ENCODE measurements at regions not wholly inside any gene's neighbourhood (a gene's known extent, or its start where the extent isn't known, plus 50 kb on each side); places are given as distances from the start of the nearest gene placed in this dataset.
A peak's percentile ranks its signal among the peaks of the same experiment; 100 is the strongest.

DNA sequence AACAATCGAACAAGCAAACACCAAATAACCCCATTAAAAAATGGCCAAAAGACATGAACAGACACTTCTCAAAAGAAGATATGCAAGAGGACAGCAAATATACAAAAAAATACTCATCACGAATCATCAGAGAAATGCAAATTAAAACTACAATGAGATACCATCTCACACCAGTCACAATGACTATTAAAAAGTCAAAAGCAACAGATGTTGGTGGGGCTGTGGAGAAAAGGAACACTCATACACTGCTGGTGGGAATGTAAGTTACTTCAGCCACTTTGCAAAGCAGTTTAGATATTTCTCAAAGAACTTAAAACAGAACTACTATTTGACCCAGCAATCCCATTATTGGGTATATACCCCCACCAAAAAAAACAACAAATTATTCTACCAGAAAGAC lies 51.3 kb upstream of the FLI1 start:
- TF ChIP-seq SNAI2 (CRISPR knock-in tag; IDR thresholded peaks at IDR 0.05) = no peak
- no peak for TF ChIP-seq GLIS3 (CRISPR knock-in tag; IDR thresholded peaks at IDR 0.05)
- no peak for TF ChIP-seq ZNF8 (CRISPR knock-in tag; IDR thresholded peaks at IDR 0.05)
- TF ChIP-seq TOX (CRISPR knock-in tag; IDR thresholded peaks at IDR 0.05; ENCODE audit: borderline replicate concordance) = no peak
- TF ChIP-seq OSR1 (CRISPR knock-in tag; IDR thresholded peaks at IDR 0.05) = no peak
- TF ChIP-seq, protein P1, sequence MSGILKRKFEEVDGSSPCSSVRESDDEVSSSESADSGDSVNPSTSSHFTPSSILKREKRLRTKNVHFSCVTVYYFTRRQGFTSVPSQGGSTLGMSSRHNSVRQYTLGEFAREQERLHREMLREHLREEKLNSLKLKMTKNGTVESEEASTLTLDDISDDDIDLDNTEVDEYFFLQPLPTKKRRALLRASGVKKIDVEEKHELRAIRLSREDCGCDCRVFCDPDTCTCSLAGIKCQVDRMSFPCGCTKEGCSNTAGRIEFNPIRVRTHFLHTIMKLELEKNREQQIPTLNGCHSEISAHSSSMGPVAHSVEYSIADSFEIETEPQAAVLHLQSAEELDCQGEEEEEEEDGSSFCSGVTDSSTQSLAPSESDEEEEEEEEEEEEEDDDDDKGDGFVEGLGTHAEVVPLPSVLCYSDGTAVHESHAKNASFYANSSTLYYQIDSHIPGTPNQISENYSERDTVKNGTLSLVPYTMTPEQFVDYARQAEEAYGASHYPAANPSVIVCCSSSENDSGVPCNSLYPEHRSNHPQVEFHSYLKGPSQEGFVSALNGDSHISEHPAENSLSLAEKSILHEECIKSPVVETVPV (CRISPR knock-in tag; IDR thresholded peaks at IDR 0.05) = no peak
- TF ChIP-seq, protein P2, sequence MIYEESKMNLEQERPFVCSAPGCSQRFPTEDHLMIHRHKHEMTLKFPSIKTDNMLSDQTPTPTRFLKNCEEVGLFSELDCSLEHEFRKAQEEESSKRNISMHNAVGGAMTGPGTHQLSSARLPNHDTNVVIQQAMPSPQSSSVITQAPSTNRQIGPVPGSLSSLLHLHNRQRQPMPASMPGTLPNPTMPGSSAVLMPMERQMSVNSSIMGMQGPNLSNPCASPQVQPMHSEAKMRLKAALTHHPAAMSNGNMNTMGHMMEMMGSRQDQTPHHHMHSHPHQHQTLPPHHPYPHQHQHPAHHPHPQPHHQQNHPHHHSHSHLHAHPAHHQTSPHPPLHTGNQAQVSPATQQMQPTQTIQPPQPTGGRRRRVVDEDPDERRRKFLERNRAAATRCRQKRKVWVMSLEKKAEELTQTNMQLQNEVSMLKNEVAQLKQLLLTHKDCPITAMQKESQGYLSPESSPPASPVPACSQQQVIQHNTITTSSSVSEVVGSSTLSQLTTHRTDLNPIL (CRISPR knock-in tag; IDR thresholded peaks at IDR 0.05; ENCODE audit: low read depth) = no peak
- TF ChIP-seq ESRRG (CRISPR knock-in tag; IDR thresholded peaks at IDR 0.05) = no peak
- TF ChIP-seq, protein P3, sequence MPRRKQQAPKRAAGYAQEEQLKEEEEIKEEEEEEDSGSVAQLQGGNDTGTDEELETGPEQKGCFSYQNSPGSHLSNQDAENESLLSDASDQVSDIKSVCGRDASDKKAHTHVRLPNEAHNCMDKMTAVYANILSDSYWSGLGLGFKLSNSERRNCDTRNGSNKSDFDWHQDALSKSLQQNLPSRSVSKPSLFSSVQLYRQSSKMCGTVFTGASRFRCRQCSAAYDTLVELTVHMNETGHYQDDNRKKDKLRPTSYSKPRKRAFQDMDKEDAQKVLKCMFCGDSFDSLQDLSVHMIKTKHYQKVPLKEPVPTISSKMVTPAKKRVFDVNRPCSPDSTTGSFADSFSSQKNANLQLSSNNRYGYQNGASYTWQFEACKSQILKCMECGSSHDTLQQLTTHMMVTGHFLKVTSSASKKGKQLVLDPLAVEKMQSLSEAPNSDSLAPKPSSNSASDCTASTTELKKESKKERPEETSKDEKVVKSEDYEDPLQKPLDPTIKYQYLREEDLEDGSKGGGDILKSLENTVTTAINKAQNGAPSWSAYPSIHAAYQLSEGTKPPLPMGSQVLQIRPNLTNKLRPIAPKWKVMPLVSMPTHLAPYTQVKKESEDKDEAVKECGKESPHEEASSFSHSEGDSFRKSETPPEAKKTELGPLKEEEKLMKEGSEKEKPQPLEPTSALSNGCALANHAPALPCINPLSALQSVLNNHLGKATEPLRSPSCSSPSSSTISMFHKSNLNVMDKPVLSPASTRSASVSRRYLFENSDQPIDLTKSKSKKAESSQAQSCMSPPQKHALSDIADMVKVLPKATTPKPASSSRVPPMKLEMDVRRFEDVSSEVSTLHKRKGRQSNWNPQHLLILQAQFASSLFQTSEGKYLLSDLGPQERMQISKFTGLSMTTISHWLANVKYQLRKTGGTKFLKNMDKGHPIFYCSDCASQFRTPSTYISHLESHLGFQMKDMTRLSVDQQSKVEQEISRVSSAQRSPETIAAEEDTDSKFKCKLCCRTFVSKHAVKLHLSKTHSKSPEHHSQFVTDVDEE (CRISPR knock-in tag; IDR thresholded peaks at IDR 0.05) = no peak
- TF ChIP-seq, protein P4, sequence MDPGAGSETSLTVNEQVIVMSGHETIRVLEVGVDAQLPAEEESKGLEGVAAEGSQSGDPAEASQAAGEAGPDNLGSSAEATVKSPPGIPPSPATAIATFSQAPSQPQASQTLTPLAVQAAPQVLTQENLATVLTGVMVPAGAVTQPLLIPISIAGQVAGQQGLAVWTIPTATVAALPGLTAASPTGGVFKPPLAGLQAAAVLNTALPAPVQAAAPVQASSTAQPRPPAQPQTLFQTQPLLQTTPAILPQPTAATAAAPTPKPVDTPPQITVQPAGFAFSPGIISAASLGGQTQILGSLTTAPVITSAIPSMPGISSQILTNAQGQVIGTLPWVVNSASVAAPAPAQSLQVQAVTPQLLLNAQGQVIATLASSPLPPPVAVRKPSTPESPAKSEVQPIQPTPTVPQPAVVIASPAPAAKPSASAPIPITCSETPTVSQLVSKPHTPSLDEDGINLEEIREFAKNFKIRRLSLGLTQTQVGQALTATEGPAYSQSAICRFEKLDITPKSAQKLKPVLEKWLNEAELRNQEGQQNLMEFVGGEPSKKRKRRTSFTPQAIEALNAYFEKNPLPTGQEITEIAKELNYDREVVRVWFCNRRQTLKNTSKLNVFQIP (CRISPR knock-in tag; IDR thresholded peaks at IDR 0.05; ENCODE audit: borderline replicate concordance, low read depth) = no peak
- TF ChIP-seq CSDC2 (CRISPR knock-in tag; IDR thresholded peaks at IDR 0.05) = no peak
- TF ChIP-seq PPARA (CRISPR knock-in tag; IDR thresholded peaks at IDR 0.05; ENCODE audit: borderline replicate concordance) = no peak
- no peak for TF ChIP-seq ISL1 (CRISPR knock-in tag; IDR thresholded peaks at IDR 0.05)
- no peak for TF ChIP-seq RARB (CRISPR knock-in tag; IDR thresholded peaks at IDR 0.05)
- no peak for TF ChIP-seq ZNF70 (CRISPR knock-in tag; IDR thresholded peaks at IDR 0.05)
- no peak for TF ChIP-seq ZFP3 (CRISPR knock-in tag; IDR thresholded peaks at IDR 0.05)
- TF ChIP-seq, protein P5, sequence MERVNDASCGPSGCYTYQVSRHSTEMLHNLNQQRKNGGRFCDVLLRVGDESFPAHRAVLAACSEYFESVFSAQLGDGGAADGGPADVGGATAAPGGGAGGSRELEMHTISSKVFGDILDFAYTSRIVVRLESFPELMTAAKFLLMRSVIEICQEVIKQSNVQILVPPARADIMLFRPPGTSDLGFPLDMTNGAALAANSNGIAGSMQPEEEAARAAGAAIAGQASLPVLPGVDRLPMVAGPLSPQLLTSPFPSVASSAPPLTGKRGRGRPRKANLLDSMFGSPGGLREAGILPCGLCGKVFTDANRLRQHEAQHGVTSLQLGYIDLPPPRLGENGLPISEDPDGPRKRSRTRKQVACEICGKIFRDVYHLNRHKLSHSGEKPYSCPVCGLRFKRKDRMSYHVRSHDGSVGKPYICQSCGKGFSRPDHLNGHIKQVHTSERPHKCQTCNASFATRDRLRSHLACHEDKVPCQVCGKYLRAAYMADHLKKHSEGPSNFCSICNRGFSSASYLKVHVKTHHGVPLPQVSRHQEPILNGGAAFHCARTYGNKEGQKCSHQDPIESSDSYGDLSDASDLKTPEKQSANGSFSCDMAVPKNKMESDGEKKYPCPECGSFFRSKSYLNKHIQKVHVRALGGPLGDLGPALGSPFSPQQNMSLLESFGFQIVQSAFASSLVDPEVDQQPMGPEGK (CRISPR knock-in tag; IDR thresholded peaks at IDR 0.05; ENCODE audit: borderline replicate concordance) = no peak
- no peak for TF ChIP-seq ZFP30 (CRISPR knock-in tag; IDR thresholded peaks at IDR 0.05)
- ATAC-seq = no peak

DNA sequence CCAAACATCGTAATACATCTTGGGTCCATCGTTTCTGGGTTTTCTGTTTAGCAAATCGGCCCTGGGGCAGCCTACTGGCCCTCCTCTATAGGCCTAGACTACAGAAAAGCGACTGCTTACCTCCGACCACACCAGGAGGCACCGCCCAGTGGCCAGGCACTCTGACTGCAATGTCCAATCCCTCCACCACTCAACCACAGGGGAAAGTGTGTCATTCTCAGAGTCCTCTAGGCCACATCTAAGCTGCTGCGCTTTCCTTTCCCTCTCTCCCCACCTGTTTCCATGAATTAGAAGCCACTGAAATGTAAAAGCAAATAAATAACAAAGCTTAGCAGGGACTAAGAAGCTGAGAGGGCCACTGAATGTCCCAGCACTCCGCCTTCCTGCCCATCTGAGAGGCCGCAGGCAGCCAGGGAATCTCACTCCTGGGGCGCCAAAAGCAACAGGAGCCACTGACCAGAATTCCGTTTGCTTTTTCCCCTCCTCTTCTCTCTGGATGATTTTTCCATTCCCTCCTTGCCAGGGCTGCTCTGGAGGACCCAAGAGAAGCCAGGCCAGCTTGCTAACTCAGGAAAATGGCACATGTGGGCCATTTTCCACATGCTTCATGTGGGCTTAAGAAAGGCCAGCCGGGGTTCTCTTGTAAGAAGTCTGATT lies 50.1 kb upstream of the FLI1 start:
- no peak for TF ChIP-seq ARNTL (CRISPR knock-in tag; IDR thresholded peaks at IDR 0.05; ENCODE audit: borderline replicate concordance, low read depth)
- peak; percentile 64 for ATAC-seq
